ENCODE measurements at regions not wholly inside any gene's neighbourhood (a gene's known extent, or its start where the extent isn't known, plus 50 kb on each side); places are given as distances from the start of the nearest gene placed in this dataset.

GRCh38 chr18:23377669-23378301 lies 75.3 kb upstream of the RIOK3 start:
- Histone ChIP-seq H3K9me3 (ENCODE audit: insufficient read depth, low read length) (no peaks in the 10 kb centered on the region), H3K4me1 (ENCODE audit: insufficient read depth, insufficient read length) (no peaks in the 10 kb centered on the region)
- TF ChIP-seq ZNF274 (IDR thresholded peaks at IDR 0.05; ENCODE audit: low read depth, low read length) (no peak), SUZ12 (IDR thresholded peaks at IDR 0.05; ENCODE audit: extremely low read depth, insufficient read depth, insufficient read length) (no peak), YY1 (IDR thresholded peaks at IDR 0.05; ENCODE audit: insufficient read depth, insufficient read length) (no peak)

GRCh38 chr18:23378302-23378686 lies 74.8 kb upstream of the RIOK3 start:
- Histone ChIP-seq H3K27me3 (ENCODE audit: insufficient read depth, insufficient read length) (no peaks in the 10 kb centered on the region), H3K4me3 (ENCODE audit: insufficient read length, low read depth) (no peak overlapping the region), H3K4me1 (ENCODE audit: insufficient read depth, insufficient read length) (no peaks in the 10 kb centered on the region), H3K9ac (ENCODE audit: insufficient read length, low read depth) (no peak overlapping the region), H3K9me3 (ENCODE audit: insufficient read depth, low read length) (no peaks in the 10 kb centered on the region), H3K36me3 (ENCODE audit: insufficient read depth, insufficient read length, low read length) (no peaks in the 10 kb centered on the region)
- no peak for DNase-seq (ENCODE audit: low read depth, low spot score)
- TF ChIP-seq ZNF274 (IDR thresholded peaks at IDR 0.05; ENCODE audit: low read depth, low read length) = no peak

More at GRCh38 chr18:23377669-23378301, 75.3 kb upstream of the RIOK3 start:
- no peak overlapping the region for H3K9ac ChIP-seq (ENCODE audit: insufficient read length, low read depth)
- DNase-seq (ENCODE audit: low read depth, low spot score) = no peak
- H3K36me3 ChIP-seq (ENCODE audit: insufficient read depth, insufficient read length, low read length) = no peaks in the 10 kb centered on the region
- no peak overlapping the region for H3K4me3 ChIP-seq (ENCODE audit: insufficient read length, low read depth)
- no peaks in the 10 kb centered on the region for H3K27me3 ChIP-seq (ENCODE audit: insufficient read depth, insufficient read length)

- Histone ChIP-seq H3K4me3 (ENCODE audit: insufficient read length, low read depth) (no peak overlapping the region), H3K27me3 (ENCODE audit: insufficient read depth, insufficient read length) (no peaks in the 10 kb centered on the region), H3K9ac (ENCODE audit: insufficient read length, low read depth) (no peak overlapping the region), H3K36me3 (ENCODE audit: insufficient read depth, insufficient read length, low read length) (no peaks in the 10 kb centered on the region), H3K9me3 (ENCODE audit: insufficient read depth, low read length) (no peaks in the 10 kb centered on the region), H3K4me1 (ENCODE audit: insufficient read depth, insufficient read length) (no peaks in the 10 kb centered on the region)
- TF ChIP-seq SUZ12 (IDR thresholded peaks at IDR 0.05; ENCODE audit: extremely low read depth, insufficient read depth, insufficient read length) (no peak), YY1 (IDR thresholded peaks at IDR 0.05; ENCODE audit: insufficient read depth, insufficient read length) (no peak), ZNF274 (IDR thresholded peaks at IDR 0.05; ENCODE audit: low read depth, low read length) (no peak)
- no peak for DNase-seq (ENCODE audit: low read depth, low spot score)
Measured at GRCh38 chr18:23380001-23380550, 73.0 kb upstream of the RIOK3 start.

- no peak overlapping the region for H3K4me3 ChIP-seq (ENCODE audit: insufficient read length, low read depth)
- no peak overlapping the region for H3K9ac ChIP-seq (ENCODE audit: insufficient read length, low read depth)
- no peaks in the 10 kb centered on the region for H3K4me1 ChIP-seq (ENCODE audit: insufficient read depth, insufficient read length)
- no peaks in the 10 kb centered on the region for H3K36me3 ChIP-seq (ENCODE audit: insufficient read depth, insufficient read length, low read length)
- DNase-seq (ENCODE audit: low read depth, low spot score) = no peak
- no peaks in the 10 kb centered on the region for H3K27me3 ChIP-seq (ENCODE audit: insufficient read depth, insufficient read length)
- TF ChIP-seq SUZ12 (IDR thresholded peaks at IDR 0.05; ENCODE audit: extremely low read depth, insufficient read depth, insufficient read length) = no peak
- TF ChIP-seq YY1 (IDR thresholded peaks at IDR 0.05; ENCODE audit: insufficient read depth, insufficient read length) = no peak
- TF ChIP-seq ZNF274 (IDR thresholded peaks at IDR 0.05; ENCODE audit: low read depth, low read length) = no peak
- no peaks in the 10 kb centered on the region for H3K9me3 ChIP-seq (ENCODE audit: insufficient read depth, low read length)
Measured at GRCh38 chr18:23380817-23381216, 72.3 kb upstream of the RIOK3 start.

- no peaks in the 10 kb centered on the region for H3K27me3 ChIP-seq (ENCODE audit: insufficient read depth, insufficient read length)
- H3K36me3 ChIP-seq (ENCODE audit: insufficient read depth, insufficient read length, low read length) = no peaks in the 10 kb centered on the region
- H3K9me3 ChIP-seq (ENCODE audit: insufficient read depth, low read length) = no peaks in the 10 kb centered on the region
- no peak overlapping the region for H3K9ac ChIP-seq (ENCODE audit: insufficient read length, low read depth)
- DNase-seq (ENCODE audit: low read depth, low spot score) = no peak
- TF ChIP-seq SUZ12 (IDR thresholded peaks at IDR 0.05; ENCODE audit: extremely low read depth, insufficient read depth, insufficient read length) (no peak), ZNF274 (IDR thresholded peaks at IDR 0.05; ENCODE audit: low read depth, low read length) (no peak), YY1 (IDR thresholded peaks at IDR 0.05; ENCODE audit: insufficient read depth, insufficient read length) (no peak)
- H3K4me3 ChIP-seq (ENCODE audit: insufficient read length, low read depth) = no peak overlapping the region
- H3K4me1 ChIP-seq (ENCODE audit: insufficient read depth, insufficient read length) = no peaks in the 10 kb centered on the region
Measured at GRCh38 chr18:23383494-23383893, 69.6 kb upstream of the RIOK3 start.

- H3K4me1 ChIP-seq (ENCODE audit: insufficient read depth, insufficient read length) = no peaks in the 10 kb centered on the region
- H3K4me3 ChIP-seq (ENCODE audit: insufficient read length, low read depth) = no peak overlapping the region
- no peak for DNase-seq (ENCODE audit: low read depth, low spot score)
- H3K9me3 ChIP-seq (ENCODE audit: insufficient read depth, low read length) = no peaks in the 10 kb centered on the region
- no peak for TF ChIP-seq ZNF274 (IDR thresholded peaks at IDR 0.05; ENCODE audit: low read depth, low read length)
- TF ChIP-seq YY1 (IDR thresholded peaks at IDR 0.05; ENCODE audit: insufficient read depth, insufficient read length) = no peak
- TF ChIP-seq SUZ12 (IDR thresholded peaks at IDR 0.05; ENCODE audit: extremely low read depth, insufficient read depth, insufficient read length) = no peak
- no peaks in the 10 kb centered on the region for H3K27me3 ChIP-seq (ENCODE audit: insufficient read depth, insufficient read length)
- H3K36me3 ChIP-seq (ENCODE audit: insufficient read depth, insufficient read length, low read length) = no peaks in the 10 kb centered on the region
- H3K9ac ChIP-seq (ENCODE audit: insufficient read length, low read depth) = no peak overlapping the region
Measured at GRCh38 chr18:23384778-23385736, 68.0 kb upstream of the RIOK3 start.

GRCh38 chr18:23386317-23386716 lies 66.8 kb upstream of the RIOK3 start:
- no peaks in the 10 kb centered on the region for H3K27me3 ChIP-seq (ENCODE audit: insufficient read depth, insufficient read length)
- H3K9me3 ChIP-seq (ENCODE audit: insufficient read depth, low read length) = no peaks in the 10 kb centered on the region
- TF ChIP-seq ZNF274 (IDR thresholded peaks at IDR 0.05; ENCODE audit: low read depth, low read length) (no peak), SUZ12 (IDR thresholded peaks at IDR 0.05; ENCODE audit: extremely low read depth, insufficient read depth, insufficient read length) (no peak), YY1 (IDR thresholded peaks at IDR 0.05; ENCODE audit: insufficient read depth, insufficient read length) (no peak)
- H3K4me1 ChIP-seq (ENCODE audit: insufficient read depth, insufficient read length) = no peaks in the 10 kb centered on the region
- no peak for DNase-seq (ENCODE audit: low read depth, low spot score)
- no peak overlapping the region for H3K4me3 ChIP-seq (ENCODE audit: insufficient read length, low read depth)
- H3K9ac ChIP-seq (ENCODE audit: insufficient read length, low read depth) = no peak overlapping the region
- no peaks in the 10 kb centered on the region for H3K36me3 ChIP-seq (ENCODE audit: insufficient read depth, insufficient read length, low read length)

Measured in NT2/D1 (cell line).